Rectal smooth muscle tissue (tissue), 1 donor: ENCODE measurements at regions not wholly inside any gene's neighbourhood (a gene's known extent, or its start where the extent isn't known, plus 50 kb on each side); places are given as distances from the start of the nearest gene placed in this dataset.

ENCODE experiments used
- H3K27ac ChIP-seq: one replicate; pipeline ENCODE4 v1.7.0; 2013; ENCODE audit warnings: low read depth, low read length, inconsistent platforms
- H3K27me3 ChIP-seq: one replicate; pipeline ENCODE4 v1.7.0; 2013; ENCODE audit warnings: low read length; ENCODE audit not compliant: control insufficient read depth, insufficient read depth
- H3K36me3 ChIP-seq: one replicate; pipeline ENCODE4 v1.7.0; 2013; ENCODE audit warnings: low read length; ENCODE audit not compliant: control insufficient read depth, insufficient read depth
- H3K4me1 ChIP-seq: one replicate; pipeline ENCODE4 v1.7.0; 2013; ENCODE audit warnings: low read length; ENCODE audit not compliant: control insufficient read depth, insufficient read depth
- H3K4me3 ChIP-seq: one replicate; pipeline ENCODE4 v1.7.0; 2013; ENCODE audit warnings: low read length
- H3K9ac ChIP-seq: one replicate; pipeline ENCODE4 v1.7.0; 2013; ENCODE audit warnings: low read length

GRCh38 chr2:8158711-8159110 is 523.1 kb upstream of the ID2 start:
- H3K36me3 ChIP-seq = no peaks in the 10 kb centered on the region
- H3K27me3 ChIP-seq = no peaks in the 10 kb centered on the region
- H3K4me3 ChIP-seq = no peak overlapping the region
- H3K4me1 ChIP-seq = peaks cover 18% of the 10 kb centered on the region
- no peak overlapping the region for H3K27ac ChIP-seq
- H3K9ac ChIP-seq = no peak overlapping the region

GRCh38 chr2:8159211-8159965 is 522.5 kb upstream of the ID2 start:
- H3K4me3 ChIP-seq = no peak overlapping the region
- H3K9ac ChIP-seq = no peak overlapping the region
- peaks cover 18% of the 10 kb centered on the region for H3K4me1 ChIP-seq
- no peaks in the 10 kb centered on the region for H3K27me3 ChIP-seq
- no peaks in the 10 kb centered on the region for H3K36me3 ChIP-seq
- peak overlapping the region; percentile 51 for H3K27ac ChIP-seq

- no peak overlapping the region for H3K9ac ChIP-seq
- no peaks in the 10 kb centered on the region for H3K36me3 ChIP-seq
- H3K27ac ChIP-seq = peak overlapping the region; percentile 51
- no peak overlapping the region for H3K4me3 ChIP-seq
- H3K27me3 ChIP-seq = no peaks in the 10 kb centered on the region
- H3K4me1 ChIP-seq = peaks cover 18% of the 10 kb centered on the region
These were observed 521.8 kb upstream of the ID2 start for GRCh38 chr2:8159966-8160603.

- Histone ChIP-seq H3K27me3 (no peaks in the 10 kb centered on the region), H3K27ac (peak overlapping the region; percentile 57), H3K9ac (no peak overlapping the region)
These were observed 520.9 kb upstream of the ID2 start for GRCh38 chr2:8160959-8161358.

GRCh38 chr2:8162552-8162951 is 519.3 kb upstream of the ID2 start:
- Histone ChIP-seq H3K27me3 (no peaks in the 10 kb centered on the region), H3K27ac (peak overlapping the region; percentile 87), H3K4me3 (no peak overlapping the region), H3K4me1 (peaks cover 18% of the 10 kb centered on the region), H3K9ac (no peak overlapping the region), H3K36me3 (no peaks in the 10 kb centered on the region)

More at GRCh38 chr2:8160959-8161358, 520.9 kb upstream of the ID2 start:
- Histone ChIP-seq H3K36me3 (no peaks in the 10 kb centered on the region), H3K4me3 (no peak overlapping the region), H3K4me1 (peaks cover 18% of the 10 kb centered on the region)

GRCh38 chr2:8165550-8165949 is 516.3 kb upstream of the ID2 start:
- Histone ChIP-seq H3K36me3 (no peaks in the 10 kb centered on the region), H3K27ac (no peak overlapping the region), H3K4me3 (no peak overlapping the region), H3K27me3 (no peaks in the 10 kb centered on the region), H3K9ac (no peak overlapping the region), H3K4me1 (peaks cover 14% of the 10 kb centered on the region)

GRCh38 chr2:8168022-8168717 is 513.7 kb upstream of the ID2 start:
- Histone ChIP-seq H3K4me1 (peaks cover 1% of the 10 kb centered on the region), H3K27ac (no peak overlapping the region), H3K27me3 (no peaks in the 10 kb centered on the region), H3K4me3 (no peak overlapping the region), H3K36me3 (no peaks in the 10 kb centered on the region), H3K9ac (no peak overlapping the region)

- Histone ChIP-seq H3K27ac (no peak overlapping the region), H3K4me3 (no peak overlapping the region), H3K27me3 (no peaks in the 10 kb centered on the region), H3K9ac (no peak overlapping the region), H3K4me1 (no peaks in the 10 kb centered on the region), H3K36me3 (no peaks in the 10 kb centered on the region)
These were observed 512.9 kb upstream of the ID2 start for GRCh38 chr2:8168876-8169424.

- Histone ChIP-seq H3K4me3 (no peak overlapping the region), H3K9ac (no peak overlapping the region), H3K27me3 (no peaks in the 10 kb centered on the region), H3K4me1 (no peaks in the 10 kb centered on the region), H3K27ac (no peak overlapping the region), H3K36me3 (no peaks in the 10 kb centered on the region)
These were observed 512.4 kb upstream of the ID2 start for GRCh38 chr2:8169443-8169842.

- Histone ChIP-seq H3K9ac (no peak overlapping the region), H3K27me3 (no peaks in the 10 kb centered on the region), H3K27ac (peak overlapping the region; percentile 7), H3K4me3 (no peak overlapping the region), H3K4me1 (no peaks in the 10 kb centered on the region), H3K36me3 (no peaks in the 10 kb centered on the region)
These were observed 511.1 kb upstream of the ID2 start for GRCh38 chr2:8170552-8171327.

GRCh38 chr2:8171608-8172007 is 510.2 kb upstream of the ID2 start:
- H3K27ac ChIP-seq = no peak overlapping the region
- no peaks in the 10 kb centered on the region for H3K27me3 ChIP-seq
- no peaks in the 10 kb centered on the region for H3K4me1 ChIP-seq
- no peak overlapping the region for H3K4me3 ChIP-seq
- H3K9ac ChIP-seq = no peak overlapping the region
- no peaks in the 10 kb centered on the region for H3K36me3 ChIP-seq

- Histone ChIP-seq H3K36me3 (no peaks in the 10 kb centered on the region), H3K27me3 (no peaks in the 10 kb centered on the region), H3K9ac (no peak overlapping the region), H3K4me3 (no peak overlapping the region), H3K27ac (no peak overlapping the region), H3K4me1 (no peaks in the 10 kb centered on the region)
These were observed 509.2 kb upstream of the ID2 start for GRCh38 chr2:8172661-8173060.
